H9 (cell line): ENCODE measurements at regions not wholly inside any gene's neighbourhood (a gene's known extent, or its start where the extent isn't known, plus 50 kb on each side); places are given as distances from the start of the nearest gene placed in this dataset.
"Not testable (repeated sequence)": the region's sequence is repeated elsewhere in the genome, so short reads cannot be mapped to it uniquely, and the experiment has no call there.

Experiments used
- DNase-seq: peaks from one replicate; pipeline ENCODE4 v3.0.0-alpha.2; 2017
- H2AFZ ChIP-seq: one replicate; pipeline ENCODE4 v1.6.1; 2013; ENCODE audit warnings: mild to moderate bottlenecking, low read length, control low read depth, moderate library complexity
- H2AK5ac ChIP-seq: 2 replicates; pipeline ENCODE4 v1.6.1; 2013; ENCODE audit warnings: low read length, control low read depth, mixed read lengths; ENCODE audit not compliant: insufficient read length
- H2BK120ac ChIP-seq: one replicate; pipeline ENCODE4 v1.6.1; 2013; ENCODE audit warnings: low read depth, mild to moderate bottlenecking, low read length, control low read depth, inconsistent platforms; ENCODE audit not compliant: poor library complexity, severe bottlenecking
- H2BK12ac ChIP-seq: 2 replicates; pipeline ENCODE4 v1.6.1; 2013; ENCODE audit warnings: low read length, control low read depth, mixed read lengths, low read depth; ENCODE audit not compliant: insufficient read length
- H2BK15ac ChIP-seq: 2 replicates; pipeline ENCODE4 v1.6.1; 2013; ENCODE audit warnings: low read depth, low read length, control low read depth
- H2BK20ac ChIP-seq: one replicate; pipeline ENCODE4 v1.6.1; 2013; ENCODE audit warnings: low read depth, mild to moderate bottlenecking, low read length, control low read depth, inconsistent platforms; ENCODE audit not compliant: poor library complexity, severe bottlenecking
- H2BK5ac ChIP-seq: 2 replicates; pipeline ENCODE4 v1.6.1; 2013; ENCODE audit warnings: low read length, control low read depth, mixed read lengths; ENCODE audit not compliant: insufficient read length
- H3K14ac ChIP-seq: 2 replicates; pipeline ENCODE4 v1.6.1; 2013; ENCODE audit warnings: low read length, control low read depth; ENCODE audit not compliant: insufficient read depth
- H3K18ac ChIP-seq: 2 replicates; pipeline ENCODE4 v1.6.1; 2013; ENCODE audit warnings: low read depth, mild to moderate bottlenecking, mixed read lengths, low read length, control low read depth; ENCODE audit not compliant: insufficient read length
- H3K23ac ChIP-seq: 2 replicates; pipeline ENCODE4 v1.6.1; 2013; ENCODE audit warnings: low read length, control low read depth, mixed read lengths, low read depth; ENCODE audit not compliant: insufficient read length
- H3K23me2 ChIP-seq: 2 replicates; pipeline ENCODE4 v1.6.1; 2013; ENCODE audit warnings: low read depth, mild to moderate bottlenecking, mixed read lengths, low read length, control low read depth; ENCODE audit not compliant: insufficient read length, poor library complexity, severe bottlenecking
- H3K27ac ChIP-seq: 2 replicates; pipeline ENCODE4 v1.5.1; 2013; ENCODE audit warnings: low read length, control low read depth, mixed read lengths, low read depth; ENCODE audit not compliant: insufficient read length
- H3K27me3 ChIP-seq: 2 replicates; pipeline ENCODE4 v1.6.1; 2013; ENCODE audit warnings: low read length, control low read depth, inconsistent platforms; ENCODE audit not compliant: insufficient read depth
- H3K4ac ChIP-seq: 2 replicates; pipeline ENCODE4 v1.6.1; 2013; ENCODE audit warnings: low read depth, mild to moderate bottlenecking, control low read depth, inconsistent platforms, low read length, moderate library complexity
- H3K4me1 ChIP-seq: 2 replicates; pipeline ENCODE4 v1.6.1; 2013; ENCODE audit warnings: low read length, control low read depth, inconsistent platforms; ENCODE audit not compliant: insufficient read depth
- H3K4me2 ChIP-seq: 2 replicates; pipeline ENCODE4 v1.6.1; 2013; ENCODE audit warnings: low read length, control low read depth, mixed read lengths; ENCODE audit not compliant: insufficient read length, insufficient read depth
- H3K56ac ChIP-seq: 2 replicates; pipeline ENCODE4 v1.6.1; 2013; ENCODE audit warnings: low read depth, mild to moderate bottlenecking, mixed read lengths, low read length, control low read depth; ENCODE audit not compliant: insufficient read length
- H3K79me1 ChIP-seq: 2 replicates; pipeline ENCODE4 v1.6.1; 2013; ENCODE audit warnings: low read depth, mild to moderate bottlenecking, moderate library complexity, low read length, control low read depth, inconsistent platforms; ENCODE audit not compliant: insufficient read depth, poor library complexity, severe bottlenecking
- H3K79me2 ChIP-seq: 2 replicates; pipeline ENCODE4 v1.6.1; 2013; ENCODE audit warnings: low read length, control low read depth, inconsistent platforms; ENCODE audit not compliant: insufficient read depth
- H3K9ac ChIP-seq: 2 replicates; pipeline ENCODE4 v1.6.1; 2013; ENCODE audit warnings: low read length, control low read depth, mixed read lengths; ENCODE audit not compliant: insufficient read length; ENCODE audit errors: extremely low read depth
- H3K9me3 ChIP-seq: one replicate; pipeline ENCODE4 v1.6.1; 2013; ENCODE audit warnings: low read depth, low read length, inconsistent platforms; ENCODE audit not compliant: control insufficient read depth
- H3T11ph ChIP-seq: one replicate; pipeline ENCODE4 v1.6.1; 2013; ENCODE audit warnings: mild to moderate bottlenecking, low read length, control low read depth, inconsistent platforms
- H4K20me1 ChIP-seq: one replicate; pipeline ENCODE4 v1.6.1; 2013; ENCODE audit not compliant: control insufficient read depth, insufficient read length, insufficient read depth
- H4K5ac ChIP-seq: 2 replicates; pipeline ENCODE4 v1.6.1; 2013; ENCODE audit warnings: low read depth, mild to moderate bottlenecking, mixed read lengths, low read length, control low read depth; ENCODE audit not compliant: insufficient read length
- H4K8ac ChIP-seq: replicated peaks from 2 replicates; pipeline ENCODE4 v1.6.1; 2013; ENCODE audit warnings: low read length, control low read depth, mixed read lengths, low read depth; ENCODE audit not compliant: insufficient read length
- H4K91ac ChIP-seq: 2 replicates; pipeline ENCODE4 v1.6.1; 2013; ENCODE audit warnings: low read depth, mild to moderate bottlenecking, moderate library complexity, mixed read lengths, low read length, control low read depth; ENCODE audit not compliant: insufficient read length
- H3K27ac Mint-ChIP-seq, 3 experiments: 2 replicates in 2 of 3; 3 replicates in 1 of 3; pipeline ENCODE4 v1.8.0; 2020 to 2021; ENCODE audit warnings: mixed read lengths in 3 of 3, mild to moderate bottlenecking in 1 of 3, moderate library complexity in 1 of 3
- H3K27me3 Mint-ChIP-seq: 2 replicates; pipeline ENCODE4 v1.8.0; 2021; ENCODE audit warnings: low read depth, mild to moderate bottlenecking, moderate library complexity, mixed read lengths
- H3K36me3 Mint-ChIP-seq, 3 experiments: 2 replicates in 2 of 3; 3 replicates in 1 of 3; pipeline ENCODE4 v1.8.0; 2020 to 2021; ENCODE audit warnings: low read depth in 3 of 3, mixed read lengths in 3 of 3; ENCODE audit not compliant: insufficient read depth in 1 of 3
- H3K4me1 Mint-ChIP-seq, 2 experiments: 2 replicates each; pipeline ENCODE4 v1.8.0; 2020; ENCODE audit warnings: mixed read lengths in 2 of 2
- H3K4me3 Mint-ChIP-seq, 2 experiments: 2 replicates in 1 of 2; 3 replicates in 1 of 2; pipeline ENCODE4 v1.8.0; 2020 to 2021; ENCODE audit warnings: mild to moderate bottlenecking in 2 of 2, mixed read lengths in 2 of 2, moderate library complexity in 1 of 2
- H3K9me3 Mint-ChIP-seq, 2 experiments: 2 replicates in 1 of 2; 3 replicates in 1 of 2; pipeline ENCODE4 v1.8.0; 2020; ENCODE audit warnings: mild to moderate bottlenecking in 2 of 2, mixed read lengths in 2 of 2, moderate library complexity in 1 of 2
- WGBS: extraction: QIAGEN DNeasy Blood & Tissue Kit; methylation state at CpG from one replicate; pipeline ENCODE4 v1.1.7; 2013; ENCODE audit warnings: missing lambda C conversion rate, low lambda C conversion rate, mixed read lengths; ENCODE audit not compliant: insufficient read length; ENCODE audit errors: extremely low coverage; 5-methylcytosine and 5-hydroxymethylcytosine counted together

DNA sequence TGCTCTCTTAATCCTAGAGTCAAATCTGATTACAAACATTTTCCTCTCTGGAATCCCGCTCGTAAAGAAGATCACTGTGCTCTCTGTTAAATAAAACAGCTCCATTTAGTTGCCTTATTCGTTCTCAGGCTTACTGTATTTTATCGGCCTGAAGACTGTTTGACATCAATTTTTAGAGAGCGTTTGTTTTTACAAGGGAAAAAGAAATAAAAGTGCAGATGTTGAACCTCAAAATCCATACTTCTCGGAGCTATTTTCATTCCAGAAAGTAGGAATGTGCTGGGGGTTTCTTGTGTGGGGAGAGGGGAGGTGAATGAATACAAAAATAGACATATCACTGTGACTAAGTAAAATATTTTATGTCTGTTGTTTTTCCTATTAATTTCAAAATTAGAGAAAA, 140.1 kb downstream of the ARRDC4 start:
- not testable (repeated sequence) for H3K27ac ChIP-seq, H4K20me1 ChIP-seq, H2AFZ ChIP-seq, DNase-seq, H3K23ac ChIP-seq, H3K27me3 ChIP-seq, H3K36me3 Mint-ChIP-seq, H3K9me3 Mint-ChIP-seq, H3K9me3 ChIP-seq, H3K18ac ChIP-seq, H3K4me1 Mint-ChIP-seq, H3K56ac ChIP-seq, H4K8ac ChIP-seq, H3K79me2 ChIP-seq, H3K27me3 Mint-ChIP-seq, H3K4me2 ChIP-seq, H3K9ac ChIP-seq, H4K91ac ChIP-seq, H2AK5ac ChIP-seq, H2BK20ac ChIP-seq, H2BK5ac ChIP-seq, H3K4ac ChIP-seq, H4K5ac ChIP-seq, H2BK12ac ChIP-seq, H3K4me1 ChIP-seq, H3T11ph ChIP-seq, H3K79me1 ChIP-seq, H3K4me3 Mint-ChIP-seq, H3K27ac Mint-ChIP-seq, H3K23me2 ChIP-seq, H2BK15ac ChIP-seq, H3K14ac ChIP-seq, H2BK120ac ChIP-seq
- no CpG with 5 or more reads among the region's 6 CpGs for WGBS
